ENCODE measurements at regions not wholly inside any gene's neighbourhood (a gene's known extent, or its start where the extent isn't known, plus 50 kb on each side); places are given as distances from the start of the nearest gene placed in this dataset.

- TF ChIP-seq CTCF (IDR thresholded peaks at IDR 0.05; ENCODE audit: extremely low read depth in 1 of 2, insufficient read depth in 1 of 2, low read depth in 1 of 2, low read length in 2 of 2) (no peak), MYC (IDR thresholded peaks at IDR 0.05; ENCODE audit: low read depth, low read length) (no peak), POLR2A (IDR thresholded peaks at IDR 0.05; ENCODE audit: low read depth, low read length) (no peak), EZH2 (IDR thresholded peaks at IDR 0.05; ENCODE audit: borderline replicate concordance, low read depth, low read length, severe bottlenecking) (no peak), GATA2 (IDR thresholded peaks at IDR 0.05; ENCODE audit: insufficient read depth, insufficient read length, low read depth, low read length) (no peak), JUN (IDR thresholded peaks at IDR 0.05; ENCODE audit: borderline replicate concordance, insufficient read depth, insufficient read length, low read depth) (no peak), MAX (IDR thresholded peaks at IDR 0.05; ENCODE audit: insufficient read depth, insufficient read length) (no peak), POLR2AphosphoS5 (IDR thresholded peaks at IDR 0.05; ENCODE audit: insufficient read depth, low read depth, low read length) (no peak), FOS (IDR thresholded peaks at IDR 0.05; ENCODE audit: borderline replicate concordance, insufficient read depth, low read length) (no peak)
Observed at GRCh38 chr2:120898496-120898895, 162.8 kb downstream of the GLI2 start.
